Body of pancreas (tissue), 4 donors: ENCODE measurements at regions not wholly inside any gene's neighbourhood (a gene's known extent, or its start where the extent isn't known, plus 50 kb on each side); places are given as distances from the start of the nearest gene placed in this dataset.

Experiments used
- ATAC-seq: fragments of 150-250 bp; one replicate; pipeline ENCODE4 v1.9.1; 2016
- DNase-seq, 4 donors: peaks; one replicate each; pipeline ENCODE4 v3.0.0-alpha.2; 2019
- H3K27ac ChIP-seq, 4 donors: fragments of 200-600 bp; sonication (generic); 1 replicate in 3 of 4; 2 replicates in 1 of 4; pipeline versions ENCODE4 v1.5.1 to v1.6.1; 2016 to 2019; ENCODE audit warnings: mild to moderate bottlenecking in 1 of 4, mixed read lengths in 1 of 4, moderate library complexity in 1 of 4
- H3K27me3 ChIP-seq, 2 donors: fragments of 200-600 bp; sonication (generic); one replicate each; pipeline ENCODE4 v1.6.0; 2016; ENCODE audit warnings: mild to moderate bottlenecking in 1 of 2
- H3K36me3 ChIP-seq, 2 donors: fragments of 200-600 bp; sonication (generic); replicated peaks in 1 of 2; 2 replicates each; pipeline ENCODE4 v1.5.1; 2016; ENCODE audit warnings: low read depth in 2 of 2; ENCODE audit not compliant: insufficient read depth in 1 of 2
- H3K4me1 ChIP-seq: fragments of 200-600 bp; sonication (generic); one replicate; pipeline ENCODE4 v1.6.0; 2016
- H3K4me3 ChIP-seq, 2 donors: fragments of 200-600 bp; sonication (generic); 1 replicate in 1 of 2; 2 replicates in 1 of 2; pipeline ENCODE4 v1.5.1; 2016 to 2019
- H3K9me3 ChIP-seq, 3 donors: fragments of 200-600 bp; sonication (generic); 1 replicate in 2 of 3; 2 replicates in 1 of 3; pipeline ENCODE4 v1.5.1; 2016
- CTCF ChIP-seq, 7 experiments: fragments of 450-650 bp in 4 of 7; fragments of 200-600 bp in 3 of 7; sonication (generic) in 3 of 7; IDR thresholded peaks; one replicate each; pipeline ENCODE4 v1.5.1; 2016 to 2019; ENCODE audit warnings: antibody characterized with exemption in 7 of 7
- POLR2A ChIP-seq, 3 donors: fragments of 450-650 bp; IDR thresholded peaks; one replicate each; pipeline ENCODE4 v1.6.1; 2016; ENCODE audit warnings: antibody characterized with exemption in 3 of 3, mild to moderate bottlenecking in 2 of 3
- WGBS, 2 donors: methylation state at CpG; one replicate each; pipeline ENCODE4 v1.1.5; 2017; 5-methylcytosine and 5-hydroxymethylcytosine counted together
- intact Hi-C: fragments of 100-400 bp; cut with DNase I; formaldehyde crosslinking; loops from one replicate; pipeline ENCODE4 v1.15.1; 2023

GRCh38 chr11:29458252-29458651, 558.6 kb downstream of the KCNA4 start:
- 61 to 68% methylated on average over 1 of the region's 1 CpG for WGBS, 2 donors
- intact Hi-C loops, result no loop called here
- no peak for ATAC-seq

GRCh38 chr11:29452146-29452545, 564.7 kb downstream of the KCNA4 start:
- H3K36me3 ChIP-seq, result no peaks in the 10 kb centered on the region
- intact Hi-C loops, result no loop called here

More at GRCh38 chr11:29458252-29458651, 558.6 kb downstream of the KCNA4 start:
- Histone ChIP-seq H3K9me3 (no peaks in the 10 kb centered on the region), H3K27ac (no peak overlapping the region), H3K4me1 (no peaks in the 10 kb centered on the region), H3K36me3 (no peaks in the 10 kb centered on the region), H3K27me3 (no peaks in the 10 kb centered on the region), H3K4me3 (no peak overlapping the region)
- TF ChIP-seq POLR2A (IDR thresholded peaks at IDR 0.05) (no peak), CTCF (IDR thresholded peaks at IDR 0.05) (no peak)
- DNase-seq, result no peak

GRCh38 chr11:29449281-29450074, 567.4 kb downstream of the KCNA4 start:
- Histone ChIP-seq H3K27me3 (no peaks in the 10 kb centered on the region), H3K4me3 (no peak overlapping the region), H3K4me1 (no peaks in the 10 kb centered on the region), H3K27ac (no peak overlapping the region), H3K9me3 (no peaks in the 10 kb centered on the region), H3K36me3 (no peaks in the 10 kb centered on the region)
- intact Hi-C loops, result no loop called here
- 81 to 89% methylated on average over 2 of the region's 2 CpGs for WGBS, 2 donors
- ATAC-seq (no peak), DNase-seq (no peak)
- no peak for TF ChIP-seq POLR2A (IDR thresholded peaks at IDR 0.05)
- TF ChIP-seq CTCF (IDR thresholded peaks at IDR 0.05), result no peak

More at GRCh38 chr11:29452146-29452545, 564.7 kb downstream of the KCNA4 start:
- Histone ChIP-seq H3K9me3 (no peaks in the 10 kb centered on the region), H3K27me3 (no peaks in the 10 kb centered on the region), H3K4me1 (no peaks in the 10 kb centered on the region), H3K27ac (no peak overlapping the region), H3K4me3 (no peak overlapping the region)
- ATAC-seq (no peak), DNase-seq (no peak)
- TF ChIP-seq CTCF (IDR thresholded peaks at IDR 0.05) (no peak), POLR2A (IDR thresholded peaks at IDR 0.05) (no peak)
- WGBS, 2 donors, result 19 to 22% methylated on average over 1 of the region's 1 CpG

GRCh38 chr11:29448246-29448877, 568.5 kb downstream of the KCNA4 start:
- no peaks in the 10 kb centered on the region for H3K27me3 ChIP-seq
- DNase-seq, result peak in 1 of 4 donors; percentile 9
- no peaks in the 10 kb centered on the region for H3K36me3 ChIP-seq
- ATAC-seq, result no peak
- H3K4me3 ChIP-seq, result no peak overlapping the region
- H3K9me3 ChIP-seq, result no peaks in the 10 kb centered on the region
- 63 to 68% methylated on average over 3 of the region's 3 CpGs for WGBS, 2 donors
- H3K4me1 ChIP-seq, result no peaks in the 10 kb centered on the region
- intact Hi-C loops, result no loop called here
- H3K27ac ChIP-seq, result no peak overlapping the region
- TF ChIP-seq CTCF (IDR thresholded peaks at IDR 0.05), result peak in 4 of 7 experiments; percentile 11 to 37 (median 20)
- no peak for TF ChIP-seq POLR2A (IDR thresholded peaks at IDR 0.05)
